Panc1 (cell line): ENCODE measurements at regions not wholly inside any gene's neighbourhood (a gene's known extent, or its start where the extent isn't known, plus 50 kb on each side); places are given as distances from the start of the nearest gene placed in this dataset.

Source experiments
- SIN3A ChIP-seq: IDR thresholded peaks from 2 replicates; pipeline ENCODE4 v1.6.1; 2012; ENCODE audit warnings: low read depth, mild to moderate bottlenecking, low read length, moderate library complexity, borderline replicate concordance; ENCODE audit not compliant: insufficient read depth
- TF ChIP-seq, protein P1 (sequence below): fragments of 450-650 bp; IDR thresholded peaks from 2 replicates; pipeline ENCODE4 v1.5.1; 2017; ENCODE audit warnings: mild to moderate bottlenecking
- TF ChIP-seq, protein P2 (sequence below), 2 experiments: IDR thresholded peaks; 2 replicates each; pipeline ENCODE4 v1.6.1; 2011 to 2012; ENCODE audit warnings: low read depth in 2 of 2, control low read depth in 1 of 2, low read length in 1 of 2, mild to moderate bottlenecking in 1 of 2, moderate library complexity in 1 of 2; ENCODE audit not compliant: insufficient read depth in 1 of 2

DNA sequence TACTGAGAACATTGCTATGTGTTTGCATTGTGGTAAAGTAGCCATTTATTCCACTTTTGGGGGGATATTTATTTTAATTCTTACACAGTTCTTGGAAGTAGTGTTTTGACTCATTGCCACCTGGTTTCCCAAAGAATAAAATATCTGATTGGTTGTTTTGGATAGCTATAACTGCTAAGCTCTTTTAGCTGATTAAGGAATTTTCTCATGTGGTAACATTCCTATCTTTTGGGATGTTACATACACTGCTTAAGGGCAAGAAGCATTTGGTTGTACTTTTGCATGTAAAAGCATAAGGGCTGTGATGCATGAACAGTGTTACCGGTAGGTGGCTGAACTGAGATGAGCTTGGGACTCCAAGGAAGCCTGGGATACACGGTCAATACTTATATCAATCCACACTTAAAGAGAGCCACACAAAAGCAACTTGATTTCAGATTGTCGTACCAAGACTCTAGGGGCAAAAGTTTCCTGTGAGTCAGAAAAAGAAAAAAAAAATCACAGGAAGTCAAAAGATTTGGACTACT, 71.4 kb upstream of the PRKD1 start:
- TF ChIP-seq, protein P1, sequence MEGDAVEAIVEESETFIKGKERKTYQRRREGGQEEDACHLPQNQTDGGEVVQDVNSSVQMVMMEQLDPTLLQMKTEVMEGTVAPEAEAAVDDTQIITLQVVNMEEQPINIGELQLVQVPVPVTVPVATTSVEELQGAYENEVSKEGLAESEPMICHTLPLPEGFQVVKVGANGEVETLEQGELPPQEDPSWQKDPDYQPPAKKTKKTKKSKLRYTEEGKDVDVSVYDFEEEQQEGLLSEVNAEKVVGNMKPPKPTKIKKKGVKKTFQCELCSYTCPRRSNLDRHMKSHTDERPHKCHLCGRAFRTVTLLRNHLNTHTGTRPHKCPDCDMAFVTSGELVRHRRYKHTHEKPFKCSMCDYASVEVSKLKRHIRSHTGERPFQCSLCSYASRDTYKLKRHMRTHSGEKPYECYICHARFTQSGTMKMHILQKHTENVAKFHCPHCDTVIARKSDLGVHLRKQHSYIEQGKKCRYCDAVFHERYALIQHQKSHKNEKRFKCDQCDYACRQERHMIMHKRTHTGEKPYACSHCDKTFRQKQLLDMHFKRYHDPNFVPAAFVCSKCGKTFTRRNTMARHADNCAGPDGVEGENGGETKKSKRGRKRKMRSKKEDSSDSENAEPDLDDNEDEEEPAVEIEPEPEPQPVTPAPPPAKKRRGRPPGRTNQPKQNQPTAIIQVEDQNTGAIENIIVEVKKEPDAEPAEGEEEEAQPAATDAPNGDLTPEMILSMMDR, result no peak
- TF ChIP-seq, protein P2, sequence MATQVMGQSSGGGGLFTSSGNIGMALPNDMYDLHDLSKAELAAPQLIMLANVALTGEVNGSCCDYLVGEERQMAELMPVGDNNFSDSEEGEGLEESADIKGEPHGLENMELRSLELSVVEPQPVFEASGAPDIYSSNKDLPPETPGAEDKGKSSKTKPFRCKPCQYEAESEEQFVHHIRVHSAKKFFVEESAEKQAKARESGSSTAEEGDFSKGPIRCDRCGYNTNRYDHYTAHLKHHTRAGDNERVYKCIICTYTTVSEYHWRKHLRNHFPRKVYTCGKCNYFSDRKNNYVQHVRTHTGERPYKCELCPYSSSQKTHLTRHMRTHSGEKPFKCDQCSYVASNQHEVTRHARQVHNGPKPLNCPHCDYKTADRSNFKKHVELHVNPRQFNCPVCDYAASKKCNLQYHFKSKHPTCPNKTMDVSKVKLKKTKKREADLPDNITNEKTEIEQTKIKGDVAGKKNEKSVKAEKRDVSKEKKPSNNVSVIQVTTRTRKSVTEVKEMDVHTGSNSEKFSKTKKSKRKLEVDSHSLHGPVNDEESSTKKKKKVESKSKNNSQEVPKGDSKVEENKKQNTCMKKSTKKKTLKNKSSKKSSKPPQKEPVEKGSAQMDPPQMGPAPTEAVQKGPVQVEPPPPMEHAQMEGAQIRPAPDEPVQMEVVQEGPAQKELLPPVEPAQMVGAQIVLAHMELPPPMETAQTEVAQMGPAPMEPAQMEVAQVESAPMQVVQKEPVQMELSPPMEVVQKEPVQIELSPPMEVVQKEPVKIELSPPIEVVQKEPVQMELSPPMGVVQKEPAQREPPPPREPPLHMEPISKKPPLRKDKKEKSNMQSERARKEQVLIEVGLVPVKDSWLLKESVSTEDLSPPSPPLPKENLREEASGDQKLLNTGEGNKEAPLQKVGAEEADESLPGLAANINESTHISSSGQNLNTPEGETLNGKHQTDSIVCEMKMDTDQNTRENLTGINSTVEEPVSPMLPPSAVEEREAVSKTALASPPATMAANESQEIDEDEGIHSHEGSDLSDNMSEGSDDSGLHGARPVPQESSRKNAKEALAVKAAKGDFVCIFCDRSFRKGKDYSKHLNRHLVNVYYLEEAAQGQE (IDR thresholded peaks at IDR 0.05; ENCODE audit: insufficient read depth in 1 of 2, low read depth in 2 of 2, low read length in 1 of 2), result no peak
- no peak for TF ChIP-seq SIN3A
